SK-N-SH (cell line): ENCODE measurements at regions not wholly inside any gene's neighbourhood (a gene's known extent, or its start where the extent isn't known, plus 50 kb on each side); places are given as distances from the start of the nearest gene placed in this dataset.

ENCODE experiments used
- CTCF ChIA-PET: fragments of 300-600, 350-600 bp; formaldehyde crosslinking; extraction: SDS; loops from one replicate; lab custom pipeline; 2021; lab: Yijun Ruan, JAX
- POLR2A ChIA-PET: fragments of 350-600 bp; sonication (Branson Sonifier 250); formaldehyde crosslinking; extraction: SDS; loops from one replicate; lab custom pipeline; 2020; ENCODE audit warnings: antibody characterized with exemption, inconsistent platforms; lab: Yijun Ruan, JAX
- DNase-seq: peaks from one replicate; pipeline ENCODE4 v3.0.0; 2012
- H2AFZ ChIP-seq: fragments of 200-600 bp; sonication (generic); 2 replicates; pipeline ENCODE4 v1.8.1; 2016; ENCODE audit warnings: antibody characterized with exemption, mild to moderate bottlenecking, low read depth
- H3F3A ChIP-seq: fragments of 200-600 bp; sonication (generic); replicated peaks from 2 replicates; pipeline ENCODE3; 2016; ENCODE audit warnings: antibody characterized with exemption, mild to moderate bottlenecking; ENCODE audit not compliant: insufficient read depth
- H3K27ac ChIP-seq, 2 experiments: fragments of 200-500 bp in 1 of 2; fragments of 200-600 bp in 1 of 2; sonication (Bioruptor generic) in 1 of 2; sonication (generic), shearing (Covaris generic) in 1 of 2; 2 replicates each; pipeline versions ENCODE4 v1.5.1 to v1.6.1; 2014 to 2016; ENCODE audit warnings: low read depth in 2 of 2, inconsistent platforms in 1 of 2, low read length in 1 of 2, mild to moderate bottlenecking in 1 of 2, mixed read lengths in 1 of 2
- H3K27me3 ChIP-seq: fragments of 200-600 bp; sonication (generic), shearing (Covaris generic); 2 replicates; pipeline ENCODE4 v1.6.1; 2016; ENCODE audit warnings: mixed run types; ENCODE audit not compliant: insufficient read depth
- H3K36me3 ChIP-seq, 2 experiments: fragments of 200-500 bp in 1 of 2; fragments of 200-600 bp in 1 of 2; sonication (Bioruptor generic) in 1 of 2; sonication (generic) in 1 of 2; replicated peaks in 1 of 2; 2 replicates each; pipeline versions ENCODE3 to v1.5.1; 2014 to 2016; ENCODE audit warnings: low read length in 1 of 2, mild to moderate bottlenecking in 1 of 2; ENCODE audit not compliant: insufficient read depth in 2 of 2, control insufficient read depth in 1 of 2
- H3K4me1 ChIP-seq, 2 experiments: fragments of 200-500 bp in 1 of 2; fragments of 200-600 bp in 1 of 2; sonication (Bioruptor generic) in 1 of 2; sonication (generic), shearing (Covaris generic) in 1 of 2; 2 replicates each; pipeline versions ENCODE4 v1.5.1 to v1.6.1; 2014 to 2016; ENCODE audit warnings: low read depth in 1 of 2, low read length in 1 of 2, mixed run types in 1 of 2; ENCODE audit not compliant: insufficient read depth in 2 of 2, control insufficient read depth in 1 of 2
- H3K4me2 ChIP-seq: fragments of 200-600 bp; sonication (generic), shearing (Covaris generic); 2 replicates; pipeline ENCODE4 v1.6.1; 2017; ENCODE audit warnings: mixed run types
- H3K4me3 ChIP-seq, 2 experiments: fragments of 200-500 bp in 1 of 2; fragments of 200-600 bp in 1 of 2; sonication (Bioruptor generic) in 1 of 2; sonication (generic), shearing (Covaris generic) in 1 of 2; 2 replicates each; pipeline versions ENCODE4 v1.5.1 to v1.8.1; 2014 to 2016; ENCODE audit warnings: low read depth in 2 of 2, inconsistent platforms in 1 of 2, low read length in 1 of 2, mild to moderate bottlenecking in 1 of 2, mixed read lengths in 1 of 2, moderate library complexity in 1 of 2
- H3K79me2 ChIP-seq: fragments of 200-600 bp; sonication (generic); 2 replicates; pipeline ENCODE4 v1.8.1; 2017; ENCODE audit warnings: mild to moderate bottlenecking; ENCODE audit not compliant: insufficient read depth
- H3K9ac ChIP-seq: fragments of 200-600 bp; sonication (generic); 2 replicates; pipeline ENCODE4 v1.6.1; 2017; ENCODE audit warnings: mixed run types
- H3K9me2 ChIP-seq: fragments of 200-600 bp; sonication (generic); 2 replicates; pipeline ENCODE4 v1.6.1; 2017; ENCODE audit warnings: mixed run types
- H3K9me3 ChIP-seq: fragments of 200-600 bp; sonication (generic); 2 replicates; pipeline ENCODE4 v1.6.1; 2017; ENCODE audit warnings: mixed run types, mild to moderate bottlenecking, moderate library complexity
- H4K20me1 ChIP-seq: fragments of 200-600 bp; sonication (generic); 2 replicates; pipeline ENCODE4 v1.6.1; 2017; ENCODE audit warnings: mild to moderate bottlenecking, mixed run types; ENCODE audit not compliant: insufficient read depth
- CTCF ChIP-seq: fragments of 200-600 bp; sonication (generic); IDR thresholded peaks from 2 replicates; pipeline ENCODE4 v1.6.1; 2017; ENCODE audit warnings: antibody characterized with exemption, mild to moderate bottlenecking, moderate library complexity
- ELF1 ChIP-seq: IDR thresholded peaks from 2 replicates; pipeline ENCODE4 v1.4.0; 2012
- EP300 ChIP-seq, 2 experiments: IDR thresholded peaks; 2 replicates each; pipeline versions ENCODE4 v1.4.0 to v1.6.1; 2012; ENCODE audit warnings: borderline replicate concordance in 1 of 2, low read depth in 1 of 2, low read length in 1 of 2
- EZH2phosphoT487 ChIP-seq: fragments of 200-600 bp; sonication (generic); IDR thresholded peaks from 2 replicates; pipeline ENCODE4 v1.6.1; 2017; ENCODE audit warnings: low read depth, mixed run types, mild to moderate bottlenecking, antibody characterized with exemption, moderate library complexity, borderline replicate concordance
- FOSL2 ChIP-seq: IDR thresholded peaks from 2 replicates; pipeline ENCODE4 v1.4.0; 2012; ENCODE audit warnings: low read depth, mild to moderate bottlenecking, moderate library complexity, borderline replicate concordance
- FOXM1 ChIP-seq: IDR thresholded peaks from 2 replicates; pipeline ENCODE4 v1.4.0; 2012; ENCODE audit warnings: low read depth, mild to moderate bottlenecking
- IRF3 ChIP-seq: fragments of 150-350 bp; IDR thresholded peaks from 2 replicates; pipeline ENCODE4 v1.6.1; 2016; ENCODE audit warnings: mild to moderate bottlenecking, low read depth, low read length
- MEF2A ChIP-seq: IDR thresholded peaks from 2 replicates; pipeline ENCODE4 v1.4.0; 2012; ENCODE audit warnings: low read depth, borderline replicate concordance
- PBX3 ChIP-seq: IDR thresholded peaks from 2 replicates; pipeline ENCODE4; 2012
- RFX5 ChIP-seq: IDR thresholded peaks from 2 replicates; pipeline ENCODE4 v1.6.1; 2012; ENCODE audit warnings: mild to moderate bottlenecking, improper control_type of control experiment, low read length
- TCF12 ChIP-seq: IDR thresholded peaks from 2 replicates; pipeline ENCODE4 v1.4.0; 2012
- USF2 ChIP-seq: fragments of 150-350 bp; IDR thresholded peaks from 2 replicates; pipeline ENCODE4 v1.6.1; 2017; ENCODE audit warnings: antibody characterized with exemption, low read length, low read depth, borderline replicate concordance
- YY1 ChIP-seq: IDR thresholded peaks from 2 replicates; pipeline ENCODE4 v1.4.0; 2012; ENCODE audit warnings: low read depth, mild to moderate bottlenecking
- ZBTB33 ChIP-seq: IDR thresholded peaks from 2 replicates; pipeline ENCODE4 v1.4.0; 2012; ENCODE audit warnings: low read depth, borderline replicate concordance
- WGBS: methylation state at CpG from one replicate; pipeline ENCODE4 v1.1.6; 2017; ENCODE audit warnings: low lambda C conversion rate; 5-methylcytosine and 5-hydroxymethylcytosine counted together

- TF ChIP-seq FOXM1: no peak
- no peak for TF ChIP-seq YY1
- no peak for TF ChIP-seq CTCF
- no peak for TF ChIP-seq ELF1
- no peak for TF ChIP-seq USF2
- no peak for TF ChIP-seq RFX5
- TF ChIP-seq EP300 (IDR thresholded peaks at IDR 0.05; ENCODE audit: borderline replicate concordance in 1 of 2, low read depth in 1 of 2, low read length in 1 of 2): no peak
- no peak for TF ChIP-seq ZBTB33
- TF ChIP-seq MEF2A: no peak
- TF ChIP-seq IRF3: no peak
- TF ChIP-seq PBX3: no peak
- TF ChIP-seq FOSL2: no peak
- no peak for TF ChIP-seq EZH2phosphoT487
- no peak for TF ChIP-seq TCF12
- TF ChIP-seq, all 33 proteins: peak for 0
- WGBS: 89% methylated on average over 12 of the region's 18 CpGs
Observed at GRCh38 chr22:27270818-27271510, 530.6 kb downstream of the MN1 start.

More at GRCh38 chr22:27270818-27271510, 530.6 kb downstream of the MN1 start:
- Histone ChIP-seq H3K4me3 (no peak overlapping the region), H3K79me2 (no peaks in the 10 kb centered on the region), H3K4me1 (peaks cover 0 to 13% of the 10 kb centered on the region in 2 experiments; a peak in 2 of 4 replicates), H3K27ac (no peak overlapping the region), H3K9me2 (no peaks in the 10 kb centered on the region), H3K9me3 (no peaks in the 10 kb centered on the region), H3K4me2 (no peak overlapping the region), H3K27me3 (0 out of 2 replicates have a peak, but pooled peaks cover 7% of the 10 kb centered on the region), H2AFZ (no peak overlapping the region), H3F3A (no peaks in the 10 kb centered on the region), H3K9ac (no peak overlapping the region), H3K36me3 (no peaks in the 10 kb centered on the region), H4K20me1 (no peaks in the 10 kb centered on the region)
- no peak for DNase-seq
- CTCF ChIA-PET: interaction anchor here (0.8 kb wide), 1 partner anchor 9 kb away, joined by 3 read pairs; no protein-coding TSS in a partner anchor
- POLR2A ChIA-PET: no interaction called here
